HG02759 (cell line): ENCODE measurements at regions not wholly inside any gene's neighbourhood (a gene's known extent, or its start where the extent isn't known, plus 50 kb on each side); places are given as distances from the start of the nearest gene placed in this dataset.

Experiments used
- ATAC-seq: cut with Tn5 transposase; IDR thresholded peaks from one replicate; pipeline ENCODE4 v1.9.1; 2021; ENCODE audit warnings: mild to moderate bottlenecking, moderate library complexity; ENCODE audit not compliant: unreplicated experiment

DNA sequence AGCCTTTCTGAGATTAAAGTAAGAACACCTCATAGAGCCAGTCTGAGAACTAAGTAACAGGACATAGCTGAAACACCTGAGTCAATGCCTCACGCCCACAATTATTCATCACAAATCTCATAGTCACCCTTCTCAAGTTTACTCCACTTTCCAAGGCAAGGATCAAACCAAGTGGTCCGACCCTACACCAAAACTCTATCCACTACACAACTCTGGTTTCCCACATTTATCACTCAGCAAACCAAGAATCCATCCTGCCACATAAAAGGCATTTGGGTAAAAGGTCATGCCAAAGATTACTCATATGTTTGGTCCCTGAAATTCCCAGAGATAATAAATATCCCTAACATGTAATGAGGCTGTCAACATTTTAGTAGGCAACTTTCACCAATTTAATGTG, 144.1 kb downstream of the RPAP3 start:
- ATAC-seq: no peak

- no peak for ATAC-seq
Observed at GRCh38 chr12:47560415-47560814, 145.4 kb downstream of the RPAP3 start.

GRCh38 chr12:47558625-47559345, 147.0 kb downstream of the RPAP3 start:
- ATAC-seq: no peak

DNA sequence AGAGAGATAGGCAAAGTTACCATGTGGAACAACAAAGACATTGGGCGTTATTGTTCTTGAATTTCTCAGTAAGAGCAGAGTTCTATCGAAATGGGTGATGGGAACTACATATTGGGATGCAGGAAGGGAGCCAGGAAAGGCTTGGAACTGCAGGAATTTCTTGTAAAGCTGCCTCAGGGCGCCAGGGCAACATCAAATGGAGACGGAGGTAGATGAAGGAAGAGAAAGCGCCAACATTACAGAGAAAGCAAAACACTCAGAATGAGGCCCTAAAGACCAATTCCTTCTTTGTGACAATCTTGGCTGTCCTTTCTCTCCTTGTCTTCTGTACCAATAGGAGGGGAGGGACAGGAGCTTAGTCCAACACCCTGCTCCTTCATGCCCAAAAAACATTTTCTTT, 148.4 kb downstream of the RPAP3 start:
- ATAC-seq: no peak

- no peak for ATAC-seq
Observed at GRCh38 chr12:47556261-47557030, 149.4 kb downstream of the RPAP3 start.

GRCh38 chr12:47554046-47554653, 151.7 kb downstream of the RPAP3 start:
- no peak for ATAC-seq

DNA sequence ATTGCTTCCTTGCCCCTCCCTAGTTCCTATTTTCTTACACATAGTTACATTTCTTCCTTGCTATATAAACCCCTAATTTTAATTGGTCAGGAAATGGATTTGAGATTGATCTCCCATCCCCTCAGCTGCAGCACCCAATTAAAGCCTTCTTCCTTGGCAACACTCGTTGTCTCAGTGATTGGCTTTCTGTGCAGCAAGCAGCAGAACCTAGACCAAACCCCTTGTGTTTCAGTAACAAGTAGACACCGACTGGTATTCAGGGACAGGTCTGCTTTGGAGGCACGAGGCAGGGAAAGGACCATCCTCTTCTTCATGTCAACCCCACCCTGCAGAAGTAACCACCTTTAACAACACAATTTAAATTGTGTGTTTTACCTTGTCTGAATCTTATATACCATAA, 152.6 kb downstream of the RPAP3 start:
- no peak for ATAC-seq

DNA sequence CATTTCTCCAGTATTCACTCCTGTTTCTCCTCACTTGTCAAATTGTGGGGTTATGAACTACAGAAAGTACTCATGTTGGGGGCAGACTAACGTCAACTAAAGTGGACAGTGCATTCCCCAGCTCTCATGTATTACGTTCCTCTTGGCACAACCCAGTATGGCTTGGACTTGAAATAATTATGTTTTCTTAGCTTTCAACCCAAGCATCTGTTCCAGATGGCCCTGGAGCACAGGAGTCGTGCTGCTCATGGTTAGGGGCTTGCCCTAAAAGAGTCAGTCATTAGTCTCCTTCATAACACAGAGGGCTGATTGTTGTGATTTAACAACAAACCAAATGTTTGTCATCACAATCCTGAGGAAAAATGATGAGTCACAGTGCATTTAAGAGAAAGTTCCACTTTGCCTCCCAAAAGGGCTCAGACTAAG, 154.4 kb downstream of the RPAP3 start:
- ATAC-seq: no peak

- no peak for ATAC-seq
Observed at GRCh38 chr12:47549258-47549657, 156.6 kb downstream of the RPAP3 start.

GRCh38 chr12:47548401-47548800, 157.4 kb downstream of the RPAP3 start:
- no peak for ATAC-seq

GRCh38 chr12:47547077-47547476, 158.8 kb downstream of the RPAP3 start:
- no peak for ATAC-seq

GRCh38 chr12:47545938-47546609, 159.8 kb downstream of the RPAP3 start:
- no peak for ATAC-seq

- ATAC-seq: no peak
Observed at GRCh38 chr12:47534695-47535094, 171.1 kb downstream of the RPAP3 start.

DNA sequence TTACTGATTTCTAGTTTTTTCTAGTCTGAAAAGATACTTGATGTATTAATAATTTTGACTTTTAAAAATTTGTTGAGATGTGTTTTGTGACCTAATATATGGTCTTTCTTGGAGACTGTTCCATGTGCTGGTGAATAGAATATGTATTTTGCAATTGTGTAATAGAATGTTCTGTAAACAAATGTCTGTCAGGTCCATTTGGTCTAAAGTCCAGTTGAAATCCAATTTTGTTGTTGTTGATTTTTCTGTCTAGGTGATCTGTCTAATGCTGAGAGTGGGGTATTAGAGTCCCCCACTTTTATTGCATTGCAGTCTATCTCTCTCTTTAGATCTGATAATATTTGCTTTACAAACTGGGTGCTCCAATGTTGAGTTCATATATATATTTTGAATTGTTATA, 175.8 kb downstream of the RPAP3 start:
- ATAC-seq: no peak

DNA sequence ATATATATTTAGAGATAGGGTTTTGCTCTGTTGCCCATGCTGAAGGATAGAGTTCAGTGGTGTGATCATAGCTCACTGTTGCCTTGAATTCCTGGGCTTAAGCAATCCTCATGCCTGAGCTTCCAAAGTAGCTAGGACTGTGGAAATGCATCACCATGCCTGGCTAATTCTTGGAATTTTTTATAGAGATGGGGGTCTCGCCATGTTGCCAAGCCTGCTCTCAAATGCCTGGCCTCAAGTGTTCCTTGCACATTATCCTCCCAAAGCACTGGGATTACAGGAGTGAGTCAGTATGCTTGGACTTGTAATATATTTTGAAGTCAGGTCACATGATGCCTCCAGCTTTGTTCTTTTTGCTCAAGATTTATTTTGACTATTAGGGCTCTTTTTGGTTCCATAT, 178.0 kb downstream of the RPAP3 start:
- ATAC-seq: no peak

GRCh38 chr12:47520029-47520428, 185.8 kb downstream of the RPAP3 start:
- no peak for ATAC-seq

DNA sequence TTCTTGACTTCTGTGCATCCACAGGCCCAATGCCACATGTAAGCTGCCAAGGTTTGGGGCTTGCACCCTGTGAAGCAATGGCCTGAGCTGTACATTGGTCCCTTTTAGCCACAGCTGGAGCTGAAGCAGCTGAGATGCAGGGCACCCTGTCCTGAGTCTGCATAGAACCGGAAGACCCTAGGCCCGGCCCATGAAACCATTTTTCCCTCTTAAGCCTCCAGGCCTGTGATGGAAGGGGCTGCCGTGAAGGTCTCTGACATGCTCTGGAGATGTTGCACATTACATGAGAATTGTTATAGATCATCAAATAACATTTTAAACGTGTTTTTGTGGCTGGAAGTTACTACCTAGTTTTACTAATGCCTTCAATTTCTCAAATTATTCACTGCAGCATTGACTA, 188.7 kb downstream of the RPAP3 start:
- ATAC-seq: no peak

- no peak for ATAC-seq
Observed at GRCh38 chr12:47509398-47509851, 196.4 kb downstream of the RPAP3 start.

DNA sequence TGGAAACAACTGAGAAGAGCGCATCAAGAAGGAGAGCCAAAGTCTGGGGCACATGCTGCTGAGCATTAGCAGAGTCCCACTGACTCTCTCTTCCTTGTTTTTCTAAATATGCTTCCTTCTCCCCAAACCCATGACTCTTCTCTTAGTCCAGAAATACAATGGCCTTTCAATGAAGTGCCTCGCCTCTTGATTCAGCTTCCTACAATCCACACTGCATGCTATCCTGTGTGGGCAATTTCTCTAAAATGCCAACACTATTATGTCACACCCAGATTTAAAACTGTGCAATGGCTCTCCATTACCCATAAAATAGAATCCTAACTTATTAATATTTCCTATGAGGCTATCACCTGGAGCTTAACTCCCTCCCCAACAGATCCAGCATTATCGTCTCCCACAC, 198.6 kb downstream of the RPAP3 start:
- no peak for ATAC-seq

- ATAC-seq: no peak
Observed at GRCh38 chr12:47504775-47505446, 200.9 kb downstream of the RPAP3 start.

DNA sequence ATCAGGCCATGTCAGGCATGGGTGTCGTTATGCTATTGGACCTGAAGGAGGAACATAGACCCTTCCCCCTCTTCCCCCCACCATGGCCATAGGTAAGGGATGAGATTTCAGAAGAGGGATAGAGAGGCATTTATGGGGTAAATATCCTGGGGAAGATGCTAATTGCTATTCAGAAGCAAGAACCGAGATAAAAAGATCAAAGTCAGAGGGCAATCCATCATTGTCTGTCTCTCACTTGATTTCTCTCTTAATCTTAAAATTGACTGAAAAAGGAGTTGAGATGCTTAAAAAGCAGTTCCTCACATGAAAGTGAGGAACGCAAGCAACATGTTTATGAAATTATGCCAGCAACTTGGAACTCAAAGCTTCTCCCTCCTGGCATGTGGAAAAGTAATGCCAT, 212.0 kb downstream of the RPAP3 start:
- ATAC-seq: no peak
